ENCODE measurements at regions not wholly inside any gene's neighbourhood (a gene's known extent, or its start where the extent isn't known, plus 50 kb on each side); places are given as distances from the start of the nearest gene placed in this dataset.

DNA sequence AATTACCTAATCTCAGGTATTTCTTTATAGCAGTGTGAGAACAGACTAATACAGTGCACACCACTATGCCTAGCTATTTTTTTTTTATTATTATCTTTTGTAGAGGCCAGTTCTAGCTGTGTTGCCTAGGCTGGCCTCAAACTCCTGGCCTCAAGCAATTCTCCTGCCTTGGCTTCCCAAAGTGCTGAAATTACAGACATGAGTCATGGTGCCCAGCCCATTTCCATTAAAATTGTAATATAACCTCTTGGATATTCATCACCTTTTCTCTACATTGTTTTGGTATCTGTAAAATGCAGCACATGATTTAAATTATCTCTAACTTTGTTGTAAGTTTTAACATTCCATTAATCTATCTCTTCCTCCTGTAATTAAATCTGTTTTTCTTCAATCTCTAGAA lies 2052.9 kb downstream of the ARAP2 start:
- CTCF ChIA-PET, result no interaction called here
- Histone ChIP-seq H3K9me3 (ENCODE audit: control insufficient read depth in 1 of 2, insufficient read depth in 1 of 2, low read depth in 1 of 2, low read length in 2 of 2) (no peaks in the 10 kb centered on the region), H3K27me3 (ENCODE audit: insufficient read depth, low read length) (no peaks in the 10 kb centered on the region), H3K4me1 (ENCODE audit: control insufficient read depth in 1 of 2, insufficient read depth in 2 of 2, low read length in 2 of 2) (0 out of 4 replicates have a peak, but pooled peaks cover 0 to 3% of the 10 kb centered on the region in 2 experiments), H2AFZ (ENCODE audit: low read depth, low read length, poor library complexity, severe bottlenecking) (peak overlapping the region; percentile 24), H4K20me1 (ENCODE audit: insufficient read depth) (no peaks in the 10 kb centered on the region), H3K36me3 (ENCODE audit: control insufficient read depth in 1 of 2, insufficient read depth in 2 of 2, low read length in 2 of 2) (no peaks in the 10 kb centered on the region), H3K9me2 (ENCODE audit: insufficient read depth) (no peaks in the 10 kb centered on the region), H3K4me2 (ENCODE audit: low read length) (no peak overlapping the region), H3K79me2 (ENCODE audit: insufficient read depth, low read length) (no peaks in the 10 kb centered on the region), H3K27ac (ENCODE audit: low read depth, low read length) (no peak overlapping the region), H3K9ac (ENCODE audit: low read length) (no peak overlapping the region), H3K4me3 (replicated peaks in 1 of 2; ENCODE audit: low read depth in 1 of 2, low read length in 2 of 2) (no peak overlapping the region)
- ATAC-seq, result no peak
- intact Hi-C loops (cut with micrococcal nuclease), result no loop called here
- POLR2A ChIA-PET, result no interaction called here
- BruUV-seq (replicated peaks), result no TSS peak
- DNase-seq (ENCODE audit: low read depth, low spot score), result no peak
- no peak for TF ChIP-seq ZFX (IDR thresholded peaks at IDR 0.05)
- no peak for TF ChIP-seq ZNF274 (IDR thresholded peaks at IDR 0.05; ENCODE audit: low read depth, low read length)
- no peak for TF ChIP-seq CEBPB (IDR thresholded peaks at IDR 0.05; ENCODE audit: low read depth)
- TF ChIP-seq POLR2A (IDR thresholded peaks at IDR 0.05; ENCODE audit: borderline replicate concordance, extremely low read depth, insufficient read depth, insufficient read length), result no peak
- no peak for TF ChIP-seq TCF7L2 (IDR thresholded peaks at IDR 0.05; ENCODE audit: borderline replicate concordance, extremely low read depth, insufficient read depth, insufficient read length)
- no peak for TF ChIP-seq EZH2phosphoT487 (IDR thresholded peaks at IDR 0.05; ENCODE audit: borderline replicate concordance)
- TF ChIP-seq, protein P1, sequence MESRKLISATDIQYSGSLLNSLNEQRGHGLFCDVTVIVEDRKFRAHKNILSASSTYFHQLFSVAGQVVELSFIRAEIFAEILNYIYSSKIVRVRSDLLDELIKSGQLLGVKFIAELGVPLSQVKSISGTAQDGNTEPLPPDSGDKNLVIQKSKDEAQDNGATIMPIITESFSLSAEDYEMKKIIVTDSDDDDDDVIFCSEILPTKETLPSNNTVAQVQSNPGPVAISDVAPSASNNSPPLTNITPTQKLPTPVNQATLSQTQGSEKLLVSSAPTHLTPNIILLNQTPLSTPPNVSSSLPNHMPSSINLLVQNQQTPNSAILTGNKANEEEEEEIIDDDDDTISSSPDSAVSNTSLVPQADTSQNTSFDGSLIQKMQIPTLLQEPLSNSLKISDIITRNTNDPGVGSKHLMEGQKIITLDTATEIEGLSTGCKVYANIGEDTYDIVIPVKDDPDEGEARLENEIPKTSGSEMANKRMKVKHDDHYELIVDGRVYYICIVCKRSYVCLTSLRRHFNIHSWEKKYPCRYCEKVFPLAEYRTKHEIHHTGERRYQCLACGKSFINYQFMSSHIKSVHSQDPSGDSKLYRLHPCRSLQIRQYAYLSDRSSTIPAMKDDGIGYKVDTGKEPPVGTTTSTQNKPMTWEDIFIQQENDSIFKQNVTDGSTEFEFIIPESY (IDR thresholded peaks at IDR 0.05; ENCODE audit: extremely low read depth, insufficient replicate concordance, low read length), result no peak
- TF ChIP-seq FOSL1 (IDR thresholded peaks at IDR 0.05; ENCODE audit: low read depth), result no peak
- TF ChIP-seq SP1 (IDR thresholded peaks at IDR 0.05; ENCODE audit: low read depth), result no peak
- TF ChIP-seq JUND (IDR thresholded peaks at IDR 0.05), result no peak
- TF ChIP-seq EZH2 (IDR thresholded peaks at IDR 0.05), result no peak
- TF ChIP-seq, protein P2, sequence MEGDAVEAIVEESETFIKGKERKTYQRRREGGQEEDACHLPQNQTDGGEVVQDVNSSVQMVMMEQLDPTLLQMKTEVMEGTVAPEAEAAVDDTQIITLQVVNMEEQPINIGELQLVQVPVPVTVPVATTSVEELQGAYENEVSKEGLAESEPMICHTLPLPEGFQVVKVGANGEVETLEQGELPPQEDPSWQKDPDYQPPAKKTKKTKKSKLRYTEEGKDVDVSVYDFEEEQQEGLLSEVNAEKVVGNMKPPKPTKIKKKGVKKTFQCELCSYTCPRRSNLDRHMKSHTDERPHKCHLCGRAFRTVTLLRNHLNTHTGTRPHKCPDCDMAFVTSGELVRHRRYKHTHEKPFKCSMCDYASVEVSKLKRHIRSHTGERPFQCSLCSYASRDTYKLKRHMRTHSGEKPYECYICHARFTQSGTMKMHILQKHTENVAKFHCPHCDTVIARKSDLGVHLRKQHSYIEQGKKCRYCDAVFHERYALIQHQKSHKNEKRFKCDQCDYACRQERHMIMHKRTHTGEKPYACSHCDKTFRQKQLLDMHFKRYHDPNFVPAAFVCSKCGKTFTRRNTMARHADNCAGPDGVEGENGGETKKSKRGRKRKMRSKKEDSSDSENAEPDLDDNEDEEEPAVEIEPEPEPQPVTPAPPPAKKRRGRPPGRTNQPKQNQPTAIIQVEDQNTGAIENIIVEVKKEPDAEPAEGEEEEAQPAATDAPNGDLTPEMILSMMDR (IDR thresholded peaks at IDR 0.05 in 2 of 3, conservative IDR thresholded peaks at IDR 0.05 in 1 of 3; ENCODE audit: borderline replicate concordance in 1 of 3, insufficient read depth in 1 of 3, low read depth in 2 of 3, low read length in 2 of 3), result no peak
- TF ChIP-seq YY1 (IDR thresholded peaks at IDR 0.05; ENCODE audit: extremely low read depth, insufficient replicate concordance, low read depth, low read length), result no peak
- TF ChIP-seq ELF1 (IDR thresholded peaks at IDR 0.05; ENCODE audit: borderline replicate concordance, low read depth), result no peak
- TF ChIP-seq, protein P3, sequence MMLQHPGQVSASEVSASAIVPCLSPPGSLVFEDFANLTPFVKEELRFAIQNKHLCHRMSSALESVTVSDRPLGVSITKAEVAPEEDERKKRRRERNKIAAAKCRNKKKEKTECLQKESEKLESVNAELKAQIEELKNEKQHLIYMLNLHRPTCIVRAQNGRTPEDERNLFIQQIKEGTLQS (IDR thresholded peaks at IDR 0.05), result no peak
- no peak for TF ChIP-seq RAD21 (IDR thresholded peaks at IDR 0.05; ENCODE audit: low read depth)
- no peak for TF ChIP-seq SRF (IDR thresholded peaks at IDR 0.05; ENCODE audit: low read depth)
- TF ChIP-seq, protein P4, sequence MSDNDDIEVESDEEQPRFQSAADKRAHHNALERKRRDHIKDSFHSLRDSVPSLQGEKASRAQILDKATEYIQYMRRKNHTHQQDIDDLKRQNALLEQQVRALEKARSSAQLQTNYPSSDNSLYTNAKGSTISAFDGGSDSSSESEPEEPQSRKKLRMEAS (IDR thresholded peaks at IDR 0.05), result no peak
- TF ChIP-seq, protein P5, sequence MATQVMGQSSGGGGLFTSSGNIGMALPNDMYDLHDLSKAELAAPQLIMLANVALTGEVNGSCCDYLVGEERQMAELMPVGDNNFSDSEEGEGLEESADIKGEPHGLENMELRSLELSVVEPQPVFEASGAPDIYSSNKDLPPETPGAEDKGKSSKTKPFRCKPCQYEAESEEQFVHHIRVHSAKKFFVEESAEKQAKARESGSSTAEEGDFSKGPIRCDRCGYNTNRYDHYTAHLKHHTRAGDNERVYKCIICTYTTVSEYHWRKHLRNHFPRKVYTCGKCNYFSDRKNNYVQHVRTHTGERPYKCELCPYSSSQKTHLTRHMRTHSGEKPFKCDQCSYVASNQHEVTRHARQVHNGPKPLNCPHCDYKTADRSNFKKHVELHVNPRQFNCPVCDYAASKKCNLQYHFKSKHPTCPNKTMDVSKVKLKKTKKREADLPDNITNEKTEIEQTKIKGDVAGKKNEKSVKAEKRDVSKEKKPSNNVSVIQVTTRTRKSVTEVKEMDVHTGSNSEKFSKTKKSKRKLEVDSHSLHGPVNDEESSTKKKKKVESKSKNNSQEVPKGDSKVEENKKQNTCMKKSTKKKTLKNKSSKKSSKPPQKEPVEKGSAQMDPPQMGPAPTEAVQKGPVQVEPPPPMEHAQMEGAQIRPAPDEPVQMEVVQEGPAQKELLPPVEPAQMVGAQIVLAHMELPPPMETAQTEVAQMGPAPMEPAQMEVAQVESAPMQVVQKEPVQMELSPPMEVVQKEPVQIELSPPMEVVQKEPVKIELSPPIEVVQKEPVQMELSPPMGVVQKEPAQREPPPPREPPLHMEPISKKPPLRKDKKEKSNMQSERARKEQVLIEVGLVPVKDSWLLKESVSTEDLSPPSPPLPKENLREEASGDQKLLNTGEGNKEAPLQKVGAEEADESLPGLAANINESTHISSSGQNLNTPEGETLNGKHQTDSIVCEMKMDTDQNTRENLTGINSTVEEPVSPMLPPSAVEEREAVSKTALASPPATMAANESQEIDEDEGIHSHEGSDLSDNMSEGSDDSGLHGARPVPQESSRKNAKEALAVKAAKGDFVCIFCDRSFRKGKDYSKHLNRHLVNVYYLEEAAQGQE (IDR thresholded peaks at IDR 0.05; ENCODE audit: low read depth), result no peak
- RAD21 ChIA-PET (ENCODE audit: low non-redundant PET in 1 of 2, low total read pairs in 2 of 2, uncharacterized antibody in 2 of 2, unreplicated experiment in 2 of 2), result no interaction called here

Data from HCT116 (cell line).